Adrenal gland (tissue), 5 donors: ENCODE measurements at regions not wholly inside any gene's neighbourhood (a gene's known extent, or its start where the extent isn't known, plus 50 kb on each side); places are given as distances from the start of the nearest gene placed in this dataset.

Source experiments
- CTCF ChIP-seq, 6 experiments: fragments of 450-650 bp in 4 of 6; fragments of 200-600 bp in 2 of 6; sonication (generic) in 1 of 6; IDR thresholded peaks; 1 replicate in 5 of 6; 2 replicates in 1 of 6; pipeline versions ENCODE4 v1.5.1 to v1.8.0; 2016 to 2021; ENCODE audit warnings: antibody characterized with exemption in 6 of 6, mild to moderate bottlenecking in 2 of 6, moderate library complexity in 1 of 6
- POLR2A ChIP-seq, 2 donors: fragments of 450-650 bp; IDR thresholded peaks; one replicate each; pipeline ENCODE4 v1.6.1; 2017; ENCODE audit warnings: antibody characterized with exemption in 2 of 2, mild to moderate bottlenecking in 2 of 2, moderate library complexity in 1 of 2
- donor health status: DM: no; HTN: no; CAD: no.

DNA sequence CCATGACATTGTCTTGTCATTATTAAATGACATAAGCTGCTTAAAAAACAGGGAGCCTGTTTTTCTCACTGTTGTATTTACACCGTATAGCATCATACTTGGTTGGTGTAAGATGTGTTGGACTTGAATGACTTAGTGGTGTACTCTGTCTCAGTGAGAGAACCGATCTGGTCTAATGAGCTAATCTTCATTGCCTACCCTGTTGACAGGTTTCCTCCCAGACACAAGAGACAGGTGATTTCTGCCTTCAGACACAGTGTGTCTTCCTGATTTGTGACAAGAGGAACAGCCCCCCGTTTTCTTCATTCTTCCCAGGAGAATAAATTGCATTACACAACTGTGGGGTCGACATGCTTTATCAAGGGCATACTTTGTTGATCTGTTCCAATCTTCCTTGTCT lies 137.2 kb upstream of the ID4 start:
- TF ChIP-seq CTCF (IDR thresholded peaks at IDR 0.05) (no peak), POLR2A (IDR thresholded peaks at IDR 0.05) (no peak)
